HepG2 (cell line): ENCODE measurements at regions not wholly inside any gene's neighbourhood (a gene's known extent, or its start where the extent isn't known, plus 50 kb on each side); places are given as distances from the start of the nearest gene placed in this dataset.

ENCODE experiments used
- ATAC-seq: fragments of 200-7000 bp; cut with Tn5 transposase; 3 replicates; pipeline ENCODE4 v1.9.1; 2020; ENCODE audit warnings: mild to moderate bottlenecking, moderate library complexity
- BruUV-seq: library from RNA; stranded (reverse); fragments of 400-500 nt; replicated peaks from 2 replicates; lab custom pipeline; 2021; lab: Mats Ljungman, UMichigan
- CTCF ChIA-PET: fragments of 300-600 bp; formaldehyde crosslinking; extraction: SDS; loops from one replicate; lab custom pipeline; 2021; ENCODE audit warnings: low total read pairs, inconsistent platforms, low intra/inter-chr PET ratio; lab: Yijun Ruan, JAX
- POLR2A ChIA-PET: fragments of 350-600 bp; sonication (Branson Sonifier 250); formaldehyde crosslinking; loops from one replicate; lab custom pipeline; 2020; ENCODE audit warnings: antibody characterized with exemption, inconsistent platforms; lab: Yijun Ruan, JAX
- DNase-seq: peaks from one replicate; pipeline ENCODE4 v3.0.0-alpha.2; 2015; ENCODE audit warnings: low spot score
- FAIRE-seq: peaks from 3 replicates; lab custom pipeline; 2011; peaks lifted over from hg19 to GRCh38; lab: Jason Lieb, UNC
- H2AFZ ChIP-seq: one replicate; pipeline ENCODE4 v1.6.1; 2011; ENCODE audit warnings: low read length, inconsistent platforms
- H3K27ac ChIP-seq: fragments of 300-600 bp; 3 replicates; pipeline ENCODE4 v1.8.0; 2011; ENCODE audit warnings: mixed run types, mild to moderate bottlenecking, mixed read lengths, low read length, inconsistent platforms; ENCODE audit not compliant: insufficient read depth; ENCODE audit errors: extremely low read length
- H3K27me3 ChIP-seq, 2 experiments: fragments of 200-600 bp in 1 of 2; 2 replicates in 1 of 2; 3 replicates in 1 of 2; pipeline versions ENCODE4 v1.6.0 to v1.8.0; 2011; ENCODE audit warnings: low read length in 2 of 2, mild to moderate bottlenecking in 2 of 2, moderate library complexity in 2 of 2, inconsistent platforms in 1 of 2; ENCODE audit not compliant: insufficient read depth in 2 of 2, control insufficient read depth in 1 of 2
- H3K36me3 ChIP-seq, 2 experiments: fragments of 200-600 bp in 1 of 2; replicated peaks in 1 of 2; 2 replicates in 1 of 2; 3 replicates in 1 of 2; pipeline versions ENCODE4 v1.5.1 to v1.8.0; 2011; ENCODE audit warnings: low read length in 2 of 2, inconsistent platforms in 1 of 2; ENCODE audit not compliant: insufficient read depth in 2 of 2, control insufficient read depth in 1 of 2
- H3K4me1 ChIP-seq: 2 replicates; pipeline ENCODE4 v1.5.1; 2012; ENCODE audit warnings: low read length, inconsistent platforms; ENCODE audit not compliant: insufficient read depth
- H3K4me2 ChIP-seq: 2 replicates; pipeline ENCODE4 v1.6.0; 2011; ENCODE audit warnings: low read depth, low read length, inconsistent platforms
- H3K4me3 ChIP-seq, 3 experiments: fragments of 200-600 bp in 1 of 3; sonication (generic), shearing (Covaris generic) in 1 of 3; replicated peaks in 1 of 3; 2 replicates each; pipeline ENCODE4 v1.5.1; 2011 to 2016; ENCODE audit warnings: low read length in 3 of 3, inconsistent platforms in 2 of 3, low read depth in 2 of 3, mild to moderate bottlenecking in 2 of 3, control low read depth in 1 of 3, mixed read lengths in 1 of 3; ENCODE audit not compliant: insufficient read depth in 1 of 3
- H3K79me2 ChIP-seq: one replicate; pipeline ENCODE4 v1.6.1; 2011; ENCODE audit warnings: low read length, inconsistent platforms; ENCODE audit not compliant: insufficient read depth
- H3K9ac ChIP-seq: 2 replicates; pipeline ENCODE4 v1.6.0; 2011; ENCODE audit warnings: mild to moderate bottlenecking, low read depth, low read length, inconsistent platforms; ENCODE audit not compliant: insufficient read depth
- H3K9me3 ChIP-seq: 2 replicates; pipeline ENCODE4 v1.5.1; 2012; ENCODE audit warnings: mild to moderate bottlenecking, low read length
- H4K20me1 ChIP-seq: 2 replicates; pipeline ENCODE4 v1.6.0; 2011; ENCODE audit warnings: inconsistent platforms, mild to moderate bottlenecking, low read length, moderate library complexity; ENCODE audit not compliant: insufficient read depth
- BATF2 ChIP-seq: sonication (generic); formaldehyde crosslinking; IDR thresholded peaks from 2 replicates; pipeline ENCODE4 v1.8.0; 2022; ENCODE audit warnings: mild to moderate bottlenecking, missing genetic modification reagents, moderate library complexity
- FOXA3 ChIP-seq: IDR thresholded peaks from 2 replicates; pipeline ENCODE4 v1.6.1; 2016; ENCODE audit warnings: missing genetic modification reagents, missing compliant biosample characterization
- ZBTB46 ChIP-seq: sonication (generic); formaldehyde crosslinking; IDR thresholded peaks from 2 replicates; pipeline ENCODE4 v1.4.0; 2020; ENCODE audit warnings: mild to moderate bottlenecking, missing genetic modification reagents, borderline replicate concordance
- ZHX2 ChIP-seq, 2 experiments: sonication (generic) in 1 of 2; formaldehyde crosslinking in 1 of 2; IDR thresholded peaks; 2 replicates each; pipeline versions ENCODE4 v1.6.1 to v1.9.0; 2014 to 2022; ENCODE audit warnings: antibody characterized with exemption in 1 of 2, borderline replicate concordance in 1 of 2, inconsistent platforms in 1 of 2, low read depth in 1 of 2, missing genetic modification reagents in 1 of 2
- ZNF232 ChIP-seq: sonication (generic); formaldehyde crosslinking; IDR thresholded peaks from 2 replicates; pipeline ENCODE4 v1.4.0; 2020; ENCODE audit warnings: missing genetic modification reagents, borderline replicate concordance
- ZNF775 ChIP-seq: sonication (generic); formaldehyde crosslinking; IDR thresholded peaks from 2 replicates; pipeline ENCODE4 v1.4.0; 2020; ENCODE audit warnings: missing genetic modification reagents, mild to moderate bottlenecking, moderate library complexity, borderline replicate concordance
- ZSCAN22 ChIP-seq: sonication (generic); formaldehyde crosslinking; IDR thresholded peaks from 2 replicates; pipeline ENCODE4 v1.4.0; 2020; ENCODE audit warnings: mild to moderate bottlenecking, missing genetic modification reagents
- ZSCAN29 ChIP-seq: sonication (generic); formaldehyde crosslinking; conservative IDR thresholded peaks from 2 replicates; pipeline ENCODE4 v1.4.0; 2020; ENCODE audit warnings: mild to moderate bottlenecking, missing genetic modification reagents
- WGBS: methylation state at CpG from one replicate; pipeline ENCODE4 v1.1.6; 2017; ENCODE audit warnings: low lambda C conversion rate; 5-methylcytosine and 5-hydroxymethylcytosine counted together
- in situ Hi-C: cut with HindIII; loops from 2 replicates; pipeline ENCODE4 v1.10.0; 2017; ENCODE audit warnings: low pct_unique_long_range_greater_than_20kb; ENCODE audit not compliant: extremely low pct_ligation_motif_present
- intact Hi-C: fragments of 100-400 bp; cut with micrococcal nuclease; formaldehyde crosslinking; loops from one replicate; pipeline ENCODE4 v1.10.0; 2022; ENCODE audit not compliant: unreplicated experiment

GRCh38 chr12:131379738-131380137, 331.2 kb upstream of the SFSWAP start:
- CTCF ChIA-PET: no interaction called here

More at GRCh38 chr12:131379738-131380137, 331.2 kb upstream of the SFSWAP start:
- no peak for ATAC-seq
- H3K79me2 ChIP-seq: no peaks in the 10 kb centered on the region
- no peak for FAIRE-seq
- H3K9ac ChIP-seq: no peak overlapping the region
- intact Hi-C loops: no loop called here
- no peak for DNase-seq
- POLR2A ChIA-PET: no interaction called here
- no peak overlapping the region for H3K4me3 ChIP-seq
- no peak overlapping the region for H2AFZ ChIP-seq
- no peaks in the 10 kb centered on the region for H4K20me1 ChIP-seq
- BruUV-seq: no TSS peak
- H3K27me3 ChIP-seq: peaks cover 3 to 61% of the 10 kb centered on the region in 2 experiments
- TF ChIP-seq ZBTB46 (no peak), BATF2 (CRISPR knock-in tag) (no peak), ZNF232 (no peak), ZSCAN29 (no peak), ZSCAN22 (CRISPR knock-in tag) (no peak), FOXA3 (no peak), ZNF775 (CRISPR knock-in tag) (no peak), ZHX2 (IDR thresholded peaks at IDR 0.05; ENCODE audit: low read depth) (no peak), ZHX2 (CRISPR knock-in tag; IDR thresholded peaks at IDR 0.05; ENCODE audit: borderline replicate concordance) (no peak)
- TF ChIP-seq, all 625 proteins: peak for 0
- H3K27ac ChIP-seq: no peak overlapping the region
- H3K4me1 ChIP-seq: no peaks in the 10 kb centered on the region
- no peaks in the 10 kb centered on the region for H3K9me3 ChIP-seq
- in situ Hi-C loops: no loop called here
- 22% methylated on average over 10 of the region's 12 CpGs for WGBS
- no peak overlapping the region for H3K4me2 ChIP-seq
- no peaks in the 10 kb centered on the region for H3K36me3 ChIP-seq
